GM06990 (cell line): ENCODE measurements at regions not wholly inside any gene's neighbourhood (a gene's known extent, or its start where the extent isn't known, plus 50 kb on each side); places are given as distances from the start of the nearest gene placed in this dataset.

Experiments used
- DNase-seq: peaks from one replicate; pipeline ENCODE4 v3.0.0-alpha.2; 2011; ENCODE audit not compliant: insufficient read length; ENCODE audit errors: extremely low read depth
- H3K27me3 ChIP-seq: replicated peaks from 2 replicates; pipeline ENCODE4 v1.6.0; 2011; ENCODE audit warnings: low read length; ENCODE audit not compliant: control insufficient read depth, insufficient read depth
- H3K36me3 ChIP-seq: 2 replicates; pipeline ENCODE4 v1.5.1; 2011; ENCODE audit warnings: low read length; ENCODE audit not compliant: control insufficient read depth, insufficient read depth
- H3K4me3 ChIP-seq: replicated peaks from 2 replicates; pipeline ENCODE4 v1.5.1; 2011; ENCODE audit warnings: low read depth, mild to moderate bottlenecking, control low read depth, low read length
- TF ChIP-seq, protein P1 (sequence below): IDR thresholded peaks from 2 replicates; pipeline ENCODE4 v1.5.1; 2011; ENCODE audit warnings: low read length, control low read depth, mild to moderate bottlenecking, inconsistent platforms; ENCODE audit not compliant: insufficient read depth, poor library complexity, severe bottlenecking

DNA sequence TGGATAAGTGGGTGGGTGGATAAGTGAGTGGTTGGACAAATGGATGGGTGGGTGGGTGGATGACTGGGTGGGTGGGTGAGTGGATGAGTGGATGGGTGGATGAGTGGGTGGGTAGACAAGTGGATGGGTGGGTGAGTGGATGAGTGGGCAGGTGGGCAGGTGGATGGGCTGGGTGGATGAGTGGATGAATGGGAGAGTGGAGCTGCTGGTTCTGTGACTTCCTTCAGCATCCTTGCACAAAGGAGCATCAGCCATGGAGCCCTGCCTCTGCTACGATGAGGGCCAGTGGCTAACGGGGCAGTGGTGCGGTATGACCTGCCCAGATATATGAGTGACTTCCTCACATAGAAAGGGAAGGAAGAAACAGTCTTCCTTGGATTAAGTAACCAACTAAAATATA is 398.7 kb upstream of the IRX4 start:
- no peak for DNase-seq
- Histone ChIP-seq H3K4me3 (no peak overlapping the region), H3K27me3 (no peaks in the 10 kb centered on the region), H3K36me3 (no peaks in the 10 kb centered on the region)
- TF ChIP-seq, protein P1, sequence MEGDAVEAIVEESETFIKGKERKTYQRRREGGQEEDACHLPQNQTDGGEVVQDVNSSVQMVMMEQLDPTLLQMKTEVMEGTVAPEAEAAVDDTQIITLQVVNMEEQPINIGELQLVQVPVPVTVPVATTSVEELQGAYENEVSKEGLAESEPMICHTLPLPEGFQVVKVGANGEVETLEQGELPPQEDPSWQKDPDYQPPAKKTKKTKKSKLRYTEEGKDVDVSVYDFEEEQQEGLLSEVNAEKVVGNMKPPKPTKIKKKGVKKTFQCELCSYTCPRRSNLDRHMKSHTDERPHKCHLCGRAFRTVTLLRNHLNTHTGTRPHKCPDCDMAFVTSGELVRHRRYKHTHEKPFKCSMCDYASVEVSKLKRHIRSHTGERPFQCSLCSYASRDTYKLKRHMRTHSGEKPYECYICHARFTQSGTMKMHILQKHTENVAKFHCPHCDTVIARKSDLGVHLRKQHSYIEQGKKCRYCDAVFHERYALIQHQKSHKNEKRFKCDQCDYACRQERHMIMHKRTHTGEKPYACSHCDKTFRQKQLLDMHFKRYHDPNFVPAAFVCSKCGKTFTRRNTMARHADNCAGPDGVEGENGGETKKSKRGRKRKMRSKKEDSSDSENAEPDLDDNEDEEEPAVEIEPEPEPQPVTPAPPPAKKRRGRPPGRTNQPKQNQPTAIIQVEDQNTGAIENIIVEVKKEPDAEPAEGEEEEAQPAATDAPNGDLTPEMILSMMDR, result no peak

DNA sequence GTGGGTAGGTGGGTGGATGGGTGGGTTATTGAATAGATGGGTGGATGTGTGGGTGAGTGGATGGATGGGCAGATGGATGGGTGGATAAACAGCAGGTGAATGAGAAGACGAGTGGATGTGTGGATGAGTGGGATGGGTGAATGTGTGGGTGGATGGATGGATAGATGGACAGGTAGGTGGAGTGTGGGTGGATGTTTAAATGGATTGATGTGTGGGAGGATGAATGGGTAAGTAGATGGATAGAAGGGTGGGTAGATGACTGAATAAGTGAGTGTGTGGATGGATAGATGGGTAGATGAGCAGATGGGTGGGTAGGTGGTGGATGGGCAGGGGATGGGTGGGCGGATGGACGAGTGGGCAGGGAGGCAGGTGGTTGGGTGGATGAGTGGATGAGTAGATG is 397.6 kb upstream of the IRX4 start:
- H3K36me3 ChIP-seq, result no peaks in the 10 kb centered on the region
- H3K4me3 ChIP-seq, result no peak overlapping the region
- TF ChIP-seq, protein P1, result no peak
- DNase-seq, result no peak
- H3K27me3 ChIP-seq, result no peaks in the 10 kb centered on the region

DNA sequence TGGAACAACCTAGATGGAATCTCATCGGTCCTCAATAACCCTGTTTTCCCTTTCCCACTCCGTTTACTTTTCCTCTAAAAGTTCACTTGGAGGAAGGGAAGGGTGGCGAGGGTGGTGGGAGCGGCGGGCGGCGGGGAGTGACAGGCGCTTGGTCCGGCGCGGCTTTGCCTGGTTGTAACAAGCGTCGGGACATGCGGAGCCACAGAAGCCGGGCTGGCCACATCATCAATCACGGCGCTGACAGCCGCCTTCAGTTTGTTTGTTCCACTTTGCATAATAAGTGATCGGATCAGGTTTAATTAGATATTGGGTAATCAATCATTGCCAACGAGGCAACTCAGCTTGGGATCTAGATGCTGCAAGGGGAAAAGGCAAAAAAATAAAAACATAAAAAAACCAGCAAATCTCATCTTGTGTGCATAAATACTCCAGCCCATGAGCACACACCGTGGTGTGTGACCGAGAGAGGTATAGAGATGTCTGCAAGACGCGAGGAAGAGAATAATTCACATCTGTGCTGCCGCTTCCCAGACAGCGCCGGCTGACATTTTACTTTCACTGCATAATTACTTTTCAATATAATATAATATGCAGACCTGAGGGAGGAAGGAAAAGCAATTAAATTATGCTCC is 396.2 kb upstream of the IRX4 start:
- TF ChIP-seq, protein P1, result no peak
- no peak for DNase-seq

DNA sequence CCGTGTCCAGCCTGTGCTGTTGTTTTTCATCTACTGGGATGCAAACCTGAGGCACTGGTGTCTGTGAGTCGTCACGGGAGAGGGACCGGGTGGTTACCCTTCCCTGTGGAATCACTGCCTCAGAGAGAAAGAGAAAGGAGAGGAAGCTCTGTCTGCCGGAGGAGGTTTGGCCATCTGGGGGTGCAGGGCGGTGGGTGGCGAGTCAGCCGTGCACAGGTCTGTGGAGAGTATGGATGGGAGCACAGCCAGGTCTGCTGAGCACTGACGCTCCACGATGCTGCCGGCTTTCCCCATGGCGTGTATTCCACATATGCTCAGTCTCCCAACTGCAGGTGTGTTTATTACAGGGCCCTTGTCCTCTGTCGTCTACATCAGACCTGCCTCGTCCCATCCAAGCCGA is 395.2 kb upstream of the IRX4 start:
- no peaks in the 10 kb centered on the region for H3K36me3 ChIP-seq
- DNase-seq, result no peak
- H3K4me3 ChIP-seq, result no peak overlapping the region
- TF ChIP-seq, protein P1, result no peak
- H3K27me3 ChIP-seq, result no peaks in the 10 kb centered on the region

More for the DNA sequence above, 396.2 kb upstream of the IRX4 start:
- Histone ChIP-seq H3K27me3 (no peaks in the 10 kb centered on the region), H3K36me3 (no peaks in the 10 kb centered on the region), H3K4me3 (no peak overlapping the region)

DNA sequence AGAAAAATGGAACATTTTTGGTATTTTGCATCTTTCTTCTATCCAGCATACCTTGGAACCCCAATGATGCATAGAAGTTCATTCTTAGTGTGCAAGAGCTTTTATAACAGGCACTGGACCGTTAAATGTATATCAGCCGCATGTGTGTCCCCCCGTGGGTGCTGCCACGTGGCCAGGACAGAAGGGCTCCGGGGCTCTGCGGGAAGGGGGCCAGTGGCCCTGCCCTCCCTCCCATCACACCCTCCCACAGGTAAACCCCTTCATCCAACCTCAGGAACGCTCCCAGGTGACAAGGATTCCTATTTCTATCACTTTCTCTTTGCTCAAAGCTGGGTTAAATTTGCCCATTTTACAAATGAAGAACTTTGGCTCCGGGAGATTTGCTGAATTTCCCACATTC is 393.4 kb upstream of the IRX4 start:
- TF ChIP-seq, protein P1, result no peak
- no peak for DNase-seq
- Histone ChIP-seq H3K4me3 (no peak overlapping the region), H3K27me3 (no peaks in the 10 kb centered on the region), H3K36me3 (no peaks in the 10 kb centered on the region)

DNA sequence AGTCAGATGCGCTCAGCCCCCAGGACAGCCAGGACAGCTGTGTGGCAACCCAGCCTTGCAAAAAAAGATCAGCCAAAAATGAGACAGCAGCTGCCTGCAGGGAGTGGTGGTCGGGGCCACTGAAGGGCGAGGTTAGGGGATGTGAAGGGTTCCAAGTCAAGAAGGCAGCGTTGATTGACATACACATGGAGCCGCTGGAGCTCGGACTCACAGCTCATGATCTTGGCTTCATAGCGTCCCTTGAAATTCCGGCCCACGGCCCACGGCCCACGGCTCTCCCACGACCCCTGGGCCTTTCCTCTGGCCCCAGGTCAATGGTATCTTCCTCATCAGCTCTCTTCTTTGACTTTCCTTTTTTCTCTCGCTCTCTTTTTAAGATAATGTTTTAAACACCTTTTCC is 390.0 kb upstream of the IRX4 start:
- Histone ChIP-seq H3K4me3 (no peak overlapping the region), H3K36me3 (no peaks in the 10 kb centered on the region), H3K27me3 (no peaks in the 10 kb centered on the region)
- no peak for DNase-seq
- TF ChIP-seq, protein P1, result no peak
